HepG2 (cell line): ENCODE measurements at regions not wholly inside any gene's neighbourhood (a gene's known extent, or its start where the extent isn't known, plus 50 kb on each side); places are given as distances from the start of the nearest gene placed in this dataset.

ENCODE experiments used
- HNF1A ChIP-seq, 2 experiments: sonication (generic) in 1 of 2; formaldehyde crosslinking in 1 of 2; IDR thresholded peaks; 2 replicates each; pipeline versions ENCODE4 v1.4.0 to v1.6.1; 2016 to 2020; ENCODE audit warnings: borderline replicate concordance in 1 of 2, low read depth in 1 of 2, mild to moderate bottlenecking in 1 of 2, missing genetic modification reagents in 1 of 2
- KDM5A ChIP-seq: fragments of 200-600 bp; sonication (generic); IDR thresholded peaks from 2 replicates; pipeline ENCODE4 v1.7.0; 2018; ENCODE audit warnings: antibody characterized with exemption, mild to moderate bottlenecking, low read length, borderline replicate concordance
- NR2F1 ChIP-seq, 2 experiments: fragments of 450-650 bp in 1 of 2; formaldehyde crosslinking in 1 of 2; IDR thresholded peaks; 2 replicates each; pipeline versions ENCODE4 v1.5.0 to v1.6.1; 2016 to 2020; ENCODE audit warnings: mild to moderate bottlenecking in 1 of 2, missing compliant biosample characterization in 1 of 2, missing genetic modification reagents in 1 of 2, moderate library complexity in 1 of 2
- REPIN1 ChIP-seq: sonication (generic); formaldehyde crosslinking; IDR thresholded peaks from 2 replicates; pipeline ENCODE4 v1.8.0; 2022; ENCODE audit warnings: missing genetic modification reagents, low read depth, mild to moderate bottlenecking, borderline replicate concordance
- SMARCC2 ChIP-seq: fragments of 450-650 bp; IDR thresholded peaks from 2 replicates; pipeline ENCODE4 v1.6.1; 2017; ENCODE audit warnings: antibody characterized with exemption, mild to moderate bottlenecking
- ZNF24 ChIP-seq: fragments of 450-650 bp; IDR thresholded peaks from 2 replicates; pipeline ENCODE4 v1.6.1; 2017; ENCODE audit warnings: antibody characterized with exemption, mild to moderate bottlenecking
- ZNF274 ChIP-seq: sonication (generic); formaldehyde crosslinking; IDR thresholded peaks from 2 replicates; pipeline ENCODE4 v1.5.1; 2020; ENCODE audit warnings: mild to moderate bottlenecking, missing genetic modification reagents
- ZNF513 ChIP-seq: sonication (generic); formaldehyde crosslinking; conservative IDR thresholded peaks from 2 replicates; pipeline ENCODE4 v1.5.0; 2020; ENCODE audit warnings: missing genetic modification reagents
- TF ChIP-seq, protein P1 (sequence below): sonication (generic); formaldehyde crosslinking; IDR thresholded peaks from 2 replicates; pipeline ENCODE4 v1.9.0; 2022; ENCODE audit warnings: missing genetic modification reagents, mild to moderate bottlenecking, borderline replicate concordance
- TF ChIP-seq, protein P2 (sequence below): IDR thresholded peaks from 2 replicates; pipeline ENCODE4 v1.6.1; 2012; ENCODE audit warnings: inconsistent platforms
- TF ChIP-seq, protein P3 (sequence below): sonication (generic); IDR thresholded peaks from 2 replicates; pipeline ENCODE4 v1.6.1; 2016; ENCODE audit warnings: low read depth, borderline replicate concordance

- TF ChIP-seq, protein P1, sequence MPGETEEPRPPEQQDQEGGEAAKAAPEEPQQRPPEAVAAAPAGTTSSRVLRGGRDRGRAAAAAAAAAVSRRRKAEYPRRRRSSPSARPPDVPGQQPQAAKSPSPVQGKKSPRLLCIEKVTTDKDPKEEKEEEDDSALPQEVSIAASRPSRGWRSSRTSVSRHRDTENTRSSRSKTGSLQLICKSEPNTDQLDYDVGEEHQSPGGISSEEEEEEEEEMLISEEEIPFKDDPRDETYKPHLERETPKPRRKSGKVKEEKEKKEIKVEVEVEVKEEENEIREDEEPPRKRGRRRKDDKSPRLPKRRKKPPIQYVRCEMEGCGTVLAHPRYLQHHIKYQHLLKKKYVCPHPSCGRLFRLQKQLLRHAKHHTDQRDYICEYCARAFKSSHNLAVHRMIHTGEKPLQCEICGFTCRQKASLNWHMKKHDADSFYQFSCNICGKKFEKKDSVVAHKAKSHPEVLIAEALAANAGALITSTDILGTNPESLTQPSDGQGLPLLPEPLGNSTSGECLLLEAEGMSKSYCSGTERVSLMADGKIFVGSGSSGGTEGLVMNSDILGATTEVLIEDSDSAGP (CRISPR knock-in tag), result no peak
- TF ChIP-seq NR2F1 (CRISPR knock-in tag; IDR thresholded peaks at IDR 0.05), result no peak
- TF ChIP-seq, protein P2, sequence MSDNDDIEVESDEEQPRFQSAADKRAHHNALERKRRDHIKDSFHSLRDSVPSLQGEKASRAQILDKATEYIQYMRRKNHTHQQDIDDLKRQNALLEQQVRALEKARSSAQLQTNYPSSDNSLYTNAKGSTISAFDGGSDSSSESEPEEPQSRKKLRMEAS, result no peak
- no peak for TF ChIP-seq REPIN1 (CRISPR knock-in tag)
- no peak for TF ChIP-seq ZNF513 (CRISPR knock-in tag)
- TF ChIP-seq ZNF24, result no peak
- no peak for TF ChIP-seq ZNF274 (CRISPR knock-in tag)
- TF ChIP-seq, protein P3, sequence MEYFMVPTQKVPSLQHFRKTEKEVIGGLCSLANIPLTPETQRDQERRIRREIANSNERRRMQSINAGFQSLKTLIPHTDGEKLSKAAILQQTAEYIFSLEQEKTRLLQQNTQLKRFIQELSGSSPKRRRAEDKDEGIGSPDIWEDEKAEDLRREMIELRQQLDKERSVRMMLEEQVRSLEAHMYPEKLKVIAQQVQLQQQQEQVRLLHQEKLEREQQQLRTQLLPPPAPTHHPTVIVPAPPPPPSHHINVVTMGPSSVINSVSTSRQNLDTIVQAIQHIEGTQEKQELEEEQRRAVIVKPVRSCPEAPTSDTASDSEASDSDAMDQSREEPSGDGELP, result no peak
- no peak for TF ChIP-seq SMARCC2
- no peak for TF ChIP-seq HNF1A (IDR thresholded peaks at IDR 0.05; ENCODE audit: low read depth)
- TF ChIP-seq HNF1A (CRISPR knock-in tag; IDR thresholded peaks at IDR 0.05; ENCODE audit: borderline replicate concordance), result no peak
- no peak for TF ChIP-seq KDM5A
Observed at GRCh38 chr3:42020684-42021307, 58.9 kb upstream of the ULK4 start.
